OCI-LY7 (cell line): ENCODE measurements at regions not wholly inside any gene's neighbourhood (a gene's known extent, or its start where the extent isn't known, plus 50 kb on each side); places are given as distances from the start of the nearest gene placed in this dataset.

Experiments used
- EZH2phosphoT487 ChIP-seq: fragments of 200-600 bp; sonication (generic); IDR thresholded peaks from 2 replicates; pipeline ENCODE4 v1.6.1; 2018; ENCODE audit warnings: low read depth, borderline replicate concordance, mild to moderate bottlenecking, mixed run types, antibody characterized with exemption, low read length, moderate library complexity, mixed read lengths
- TF ChIP-seq, protein P1 (sequence below): fragments of 200-600 bp; sonication (generic); conservative IDR thresholded peaks from 2 replicates; pipeline ENCODE4 v1.5.1; 2014; ENCODE audit warnings: mild to moderate bottlenecking, antibody characterized with exemption, low read length, moderate library complexity, mixed read lengths

DNA sequence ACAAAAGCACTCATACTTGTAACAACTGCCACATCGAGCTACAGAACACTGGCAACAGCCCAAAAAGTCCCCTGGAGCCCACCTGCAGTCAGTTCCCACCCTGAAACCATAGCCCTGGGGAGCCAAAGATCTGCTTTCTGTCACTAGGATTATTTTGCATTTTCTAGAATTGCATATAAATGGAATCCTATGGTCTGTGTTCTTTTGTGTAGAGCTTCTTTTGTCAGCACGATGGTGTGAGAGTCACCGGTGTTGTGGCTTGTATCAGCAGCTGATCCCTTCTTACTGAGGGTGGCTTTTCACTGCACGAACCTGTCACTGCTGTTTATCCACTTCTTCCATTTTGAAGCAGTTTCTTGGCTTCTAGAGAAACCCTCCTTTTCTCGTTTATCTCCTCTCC, 60.1 kb upstream of the PRR23E start:
- TF ChIP-seq, protein P1, sequence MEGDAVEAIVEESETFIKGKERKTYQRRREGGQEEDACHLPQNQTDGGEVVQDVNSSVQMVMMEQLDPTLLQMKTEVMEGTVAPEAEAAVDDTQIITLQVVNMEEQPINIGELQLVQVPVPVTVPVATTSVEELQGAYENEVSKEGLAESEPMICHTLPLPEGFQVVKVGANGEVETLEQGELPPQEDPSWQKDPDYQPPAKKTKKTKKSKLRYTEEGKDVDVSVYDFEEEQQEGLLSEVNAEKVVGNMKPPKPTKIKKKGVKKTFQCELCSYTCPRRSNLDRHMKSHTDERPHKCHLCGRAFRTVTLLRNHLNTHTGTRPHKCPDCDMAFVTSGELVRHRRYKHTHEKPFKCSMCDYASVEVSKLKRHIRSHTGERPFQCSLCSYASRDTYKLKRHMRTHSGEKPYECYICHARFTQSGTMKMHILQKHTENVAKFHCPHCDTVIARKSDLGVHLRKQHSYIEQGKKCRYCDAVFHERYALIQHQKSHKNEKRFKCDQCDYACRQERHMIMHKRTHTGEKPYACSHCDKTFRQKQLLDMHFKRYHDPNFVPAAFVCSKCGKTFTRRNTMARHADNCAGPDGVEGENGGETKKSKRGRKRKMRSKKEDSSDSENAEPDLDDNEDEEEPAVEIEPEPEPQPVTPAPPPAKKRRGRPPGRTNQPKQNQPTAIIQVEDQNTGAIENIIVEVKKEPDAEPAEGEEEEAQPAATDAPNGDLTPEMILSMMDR: no peak
- TF ChIP-seq EZH2phosphoT487: no peak
